Suprapubic skin (tissue), 4 donors: ENCODE measurements at regions not wholly inside any gene's neighbourhood (a gene's known extent, or its start where the extent isn't known, plus 50 kb on each side); places are given as distances from the start of the nearest gene placed in this dataset.

Experiments used
- DNase-seq, 2 donors: peaks; one replicate each; pipeline ENCODE4 v3.0.0-alpha.2; 2019; ENCODE audit warnings: low spot score in 2 of 2
- H3K27ac ChIP-seq: fragments of 200-600 bp; sonication (generic); one replicate; pipeline ENCODE4 v1.5.1; 2019
- H3K27me3 ChIP-seq: fragments of 200-600 bp; sonication (generic); one replicate; pipeline ENCODE4 v1.5.1; 2019
- H3K36me3 ChIP-seq: fragments of 200-600 bp; sonication (generic); one replicate; pipeline ENCODE4 v1.5.1; 2019
- H3K4me1 ChIP-seq: fragments of 200-600 bp; sonication (generic); one replicate; pipeline ENCODE4 v1.5.1; 2019
- H3K4me3 ChIP-seq: fragments of 200-600 bp; sonication (generic); one replicate; pipeline ENCODE4 v1.5.1; 2019; ENCODE audit warnings: mild to moderate bottlenecking
- H3K9me3 ChIP-seq: fragments of 200-600 bp; sonication (generic); one replicate; pipeline ENCODE4 v1.5.1; 2019
- CTCF ChIP-seq, 2 donors: fragments of 200-600 bp in 1 of 2; fragments of 450-650 bp in 1 of 2; sonication (generic) in 1 of 2; IDR thresholded peaks; one replicate each; pipeline ENCODE4 v1.5.1; 2016 to 2019; ENCODE audit warnings: antibody characterized with exemption in 2 of 2, mild to moderate bottlenecking in 1 of 2, moderate library complexity in 1 of 2
- EP300 ChIP-seq: sonication (generic); formaldehyde crosslinking; IDR thresholded peaks from one replicate; pipeline ENCODE4 v1.6.1; 2017; ENCODE audit warnings: antibody characterized with exemption
- POLR2A ChIP-seq, 2 donors: fragments of 450-650 bp; IDR thresholded peaks; one replicate each; pipeline ENCODE4 v1.6.1; 2017; ENCODE audit warnings: antibody characterized with exemption in 2 of 2, mild to moderate bottlenecking in 2 of 2, moderate library complexity in 2 of 2
- POLR2AphosphoS5 ChIP-seq, 3 donors: sonication (generic); formaldehyde crosslinking; IDR thresholded peaks; one replicate each; pipeline ENCODE4 v1.6.1; 2017; ENCODE audit warnings: antibody characterized with exemption in 3 of 3
- WGBS: methylation state at CpG from one replicate; pipeline ENCODE4 v1.1.5; 2018; 5-methylcytosine and 5-hydroxymethylcytosine counted together

DNA sequence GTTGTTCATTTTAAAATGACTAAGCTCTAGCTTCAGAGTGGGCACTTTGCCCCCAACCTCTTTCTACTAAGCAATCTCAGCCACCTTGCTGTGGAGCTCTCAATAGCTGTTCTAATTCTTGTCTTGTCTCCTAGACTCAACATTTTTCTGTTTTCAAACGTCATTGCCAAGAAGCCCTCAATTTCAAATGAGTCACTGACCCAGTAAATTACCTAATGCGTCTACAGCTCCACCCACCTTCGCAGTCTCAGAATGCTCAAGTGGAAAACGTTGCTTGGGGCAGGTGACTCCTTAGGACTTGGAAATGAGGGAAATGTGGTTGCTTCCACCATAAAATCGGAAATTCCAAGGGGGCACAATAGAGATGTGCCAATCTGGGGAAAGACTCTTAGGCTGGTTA, 59.0 kb downstream of the ING2 start:
- DNase-seq = no peak
- Histone ChIP-seq H3K27ac (no peak overlapping the region), H3K36me3 (no peaks in the 10 kb centered on the region), H3K9me3 (no peaks in the 10 kb centered on the region), H3K4me3 (no peak overlapping the region), H3K27me3 (no peaks in the 10 kb centered on the region), H3K4me1 (peaks cover 8% of the 10 kb centered on the region)
- TF ChIP-seq POLR2A (IDR thresholded peaks at IDR 0.05) (no peak), POLR2AphosphoS5 (IDR thresholded peaks at IDR 0.05) (no peak), EP300 (no peak), CTCF (IDR thresholded peaks at IDR 0.05) (no peak)
- WGBS = 36% methylated on average over 5 of the region's 5 CpGs

DNA sequence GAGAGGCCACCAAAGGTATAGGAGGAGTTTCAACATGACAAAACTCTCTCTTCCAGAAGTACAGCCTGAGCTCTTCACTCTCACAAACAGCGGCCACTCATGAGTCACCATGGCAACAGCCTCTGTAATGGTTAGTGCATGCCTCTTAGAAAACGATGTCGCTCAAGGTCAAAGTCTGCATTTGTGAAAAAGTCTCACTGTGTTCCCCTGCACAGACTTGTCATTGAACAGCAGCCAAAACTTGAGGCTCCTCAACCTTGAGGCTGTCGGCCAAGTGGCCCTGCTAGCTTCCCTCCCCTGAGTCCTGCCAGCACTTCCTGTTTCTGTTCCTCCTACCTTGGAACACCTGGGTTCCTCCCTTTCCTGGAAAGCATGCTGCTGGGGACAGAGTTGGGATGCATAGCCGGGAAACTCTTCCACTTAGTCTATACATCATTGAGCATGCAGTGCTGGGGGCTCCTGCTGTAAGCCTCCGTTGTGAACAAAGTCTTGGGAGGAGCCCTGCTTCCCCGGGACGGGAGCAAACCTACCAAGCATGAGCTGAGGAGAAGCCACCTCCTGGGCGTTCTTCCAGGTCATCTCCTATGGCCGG, 66.6 kb downstream of the ING2 start:
- Histone ChIP-seq H3K27ac (no peak overlapping the region), H3K36me3 (no peaks in the 10 kb centered on the region), H3K4me3 (no peak overlapping the region), H3K27me3 (no peaks in the 10 kb centered on the region), H3K9me3 (no peaks in the 10 kb centered on the region), H3K4me1 (peaks cover 2% of the 10 kb centered on the region)
- TF ChIP-seq POLR2A (IDR thresholded peaks at IDR 0.05) (no peak), POLR2AphosphoS5 (IDR thresholded peaks at IDR 0.05) (no peak), CTCF (IDR thresholded peaks at IDR 0.05) (no peak), EP300 (no peak)
- DNase-seq = no peak
- 24% methylated on average over 10 of the region's 10 CpGs for WGBS

- WGBS = 76% methylated on average over 6 of the region's 6 CpGs
- DNase-seq = no peak
These were observed 72.0 kb downstream of the ING2 start for GRCh38 chr4:183576701-183577404.

GRCh38 chr4:183580370-183580769, 75.5 kb downstream of the ING2 start:
- H3K36me3 ChIP-seq = no peaks in the 10 kb centered on the region
- H3K9me3 ChIP-seq = no peaks in the 10 kb centered on the region
- no peaks in the 10 kb centered on the region for H3K4me1 ChIP-seq
- H3K27ac ChIP-seq = no peak overlapping the region
- WGBS = 95% methylated on average over 3 of the region's 3 CpGs
- TF ChIP-seq POLR2A (IDR thresholded peaks at IDR 0.05) (no peak), EP300 (no peak), CTCF (IDR thresholded peaks at IDR 0.05) (no peak), POLR2AphosphoS5 (IDR thresholded peaks at IDR 0.05) (no peak)
- no peak overlapping the region for H3K4me3 ChIP-seq
- H3K27me3 ChIP-seq = no peaks in the 10 kb centered on the region
- no peak for DNase-seq

More at GRCh38 chr4:183576701-183577404, 72.0 kb downstream of the ING2 start:
- H3K9me3 ChIP-seq = no peaks in the 10 kb centered on the region
- H3K27me3 ChIP-seq = no peaks in the 10 kb centered on the region
- no peaks in the 10 kb centered on the region for H3K4me1 ChIP-seq
- no peak for TF ChIP-seq POLR2A (IDR thresholded peaks at IDR 0.05)
- no peak for TF ChIP-seq EP300
- TF ChIP-seq POLR2AphosphoS5 (IDR thresholded peaks at IDR 0.05) = no peak
- TF ChIP-seq CTCF (IDR thresholded peaks at IDR 0.05) = no peak
- no peak overlapping the region for H3K27ac ChIP-seq
- no peaks in the 10 kb centered on the region for H3K36me3 ChIP-seq
- no peak overlapping the region for H3K4me3 ChIP-seq

DNA sequence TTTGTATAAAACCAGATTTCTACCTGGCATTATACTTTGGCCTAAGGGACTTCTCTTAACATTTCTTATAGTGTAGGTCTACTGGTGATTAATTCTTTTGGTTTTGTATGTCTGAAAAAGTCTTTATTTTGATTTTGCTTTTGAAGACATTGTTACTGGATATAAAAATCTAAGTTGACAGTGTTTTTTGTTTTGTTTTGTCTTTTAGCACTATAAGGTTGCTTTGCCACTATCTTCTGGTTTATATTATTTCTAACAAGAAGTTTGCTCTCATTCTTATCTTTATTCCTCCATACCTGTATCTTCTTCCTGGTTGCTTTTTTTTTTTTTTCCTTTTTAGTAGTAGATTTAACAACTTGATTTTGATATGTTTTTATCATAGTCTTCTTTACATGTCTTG, 76.0 kb downstream of the ING2 start:
- Histone ChIP-seq H3K27me3 (no peaks in the 10 kb centered on the region), H3K4me3 (no peak overlapping the region), H3K9me3 (no peaks in the 10 kb centered on the region), H3K27ac (no peak overlapping the region), H3K4me1 (no peaks in the 10 kb centered on the region), H3K36me3 (no peaks in the 10 kb centered on the region)
- TF ChIP-seq CTCF (IDR thresholded peaks at IDR 0.05) (no peak), POLR2A (IDR thresholded peaks at IDR 0.05) (no peak), EP300 (no peak), POLR2AphosphoS5 (IDR thresholded peaks at IDR 0.05) (no peak)
- no peak for DNase-seq
